Renal pelvis (tissue), 1 donor: ENCODE measurements at regions not wholly inside any gene's neighbourhood (a gene's known extent, or its start where the extent isn't known, plus 50 kb on each side); places are given as distances from the start of the nearest gene placed in this dataset.
A peak's percentile ranks its signal among the peaks of the same experiment; 100 is the strongest.

Experiments used
- DNase-seq: peaks from one replicate; pipeline ENCODE4 v3.0.0-alpha.2; 2013

DNA sequence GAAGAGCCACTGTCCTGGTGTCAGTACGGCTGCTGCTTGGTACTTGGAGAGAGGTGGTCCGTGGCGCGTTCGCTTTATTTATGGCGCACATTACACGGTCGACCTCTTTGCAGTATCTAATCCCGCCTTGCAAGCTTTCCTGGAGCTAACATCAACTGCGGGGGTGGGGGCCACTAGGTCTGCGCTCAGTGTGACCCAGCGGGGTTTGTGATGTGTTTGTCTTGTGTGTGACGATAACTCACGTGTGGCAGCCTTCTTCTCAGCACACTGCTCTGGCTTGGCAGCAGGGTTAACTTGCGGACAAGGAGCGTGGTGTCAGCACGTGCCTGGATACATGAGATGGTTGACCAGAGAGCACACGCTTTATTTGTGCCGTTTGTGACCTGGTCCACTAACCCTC, 122.2 kb upstream of the RTL1 start:
- DNase-seq, result peak; percentile 70

GRCh38 chr14:101026341-101026740, 122.8 kb upstream of the RTL1 start:
- no peak for DNase-seq

DNA sequence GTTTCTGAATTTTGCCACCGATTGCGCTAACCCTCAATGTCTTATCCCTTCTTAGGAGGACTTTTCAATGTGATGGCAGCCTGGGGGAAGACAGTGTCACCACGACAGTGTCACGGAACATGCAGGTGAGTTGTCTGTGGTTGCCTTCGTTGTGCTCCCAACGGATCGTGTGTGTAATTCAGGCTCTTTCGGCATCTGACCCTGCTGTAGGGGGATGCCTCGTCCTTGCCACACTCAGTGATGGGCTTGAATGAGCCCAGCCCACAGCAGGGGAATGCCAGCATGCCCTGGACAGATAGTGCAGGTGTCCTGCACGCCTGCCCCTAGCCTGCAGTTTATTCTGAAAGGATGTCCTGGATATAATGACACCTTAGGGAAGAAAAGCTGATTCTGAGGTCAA, 123.8 kb upstream of the RTL1 start:
- no peak for DNase-seq

GRCh38 chr14:101027966-101028365, 124.4 kb upstream of the RTL1 start:
- no peak for DNase-seq

DNA sequence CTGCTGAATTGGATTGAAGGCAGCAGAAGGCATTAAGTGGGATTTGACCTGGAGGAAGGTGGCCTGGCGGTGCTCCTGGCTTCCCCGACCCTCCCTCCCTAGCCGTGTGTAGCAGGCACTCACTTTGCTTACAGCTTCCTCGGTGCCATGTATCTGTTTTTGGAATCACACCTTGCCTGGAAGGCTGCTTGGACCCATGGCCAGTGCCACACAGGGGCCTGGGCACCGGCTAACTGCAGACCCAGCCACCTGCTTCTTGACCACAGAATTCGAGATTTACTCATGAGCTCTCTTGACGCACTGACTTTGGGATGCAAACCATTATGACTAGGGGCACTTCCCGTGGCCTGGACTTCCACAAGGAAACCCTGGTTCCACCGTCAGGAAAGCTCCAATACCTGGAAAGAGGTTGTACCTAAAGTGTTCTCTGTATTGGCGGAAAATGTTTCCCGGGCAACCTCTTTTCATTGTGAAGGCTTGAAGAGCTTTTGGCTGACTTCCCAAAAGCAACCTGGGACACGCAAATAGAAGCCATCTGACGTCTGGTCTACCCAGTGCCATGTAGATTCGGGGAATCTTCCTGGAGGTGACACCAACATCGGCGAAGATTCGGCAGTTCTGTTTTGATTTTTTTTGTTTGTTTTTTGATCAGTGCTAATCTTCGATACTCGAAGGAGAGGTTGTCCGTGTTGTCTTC, 125.6 kb upstream of the RTL1 start:
- DNase-seq, result no peak

DNA sequence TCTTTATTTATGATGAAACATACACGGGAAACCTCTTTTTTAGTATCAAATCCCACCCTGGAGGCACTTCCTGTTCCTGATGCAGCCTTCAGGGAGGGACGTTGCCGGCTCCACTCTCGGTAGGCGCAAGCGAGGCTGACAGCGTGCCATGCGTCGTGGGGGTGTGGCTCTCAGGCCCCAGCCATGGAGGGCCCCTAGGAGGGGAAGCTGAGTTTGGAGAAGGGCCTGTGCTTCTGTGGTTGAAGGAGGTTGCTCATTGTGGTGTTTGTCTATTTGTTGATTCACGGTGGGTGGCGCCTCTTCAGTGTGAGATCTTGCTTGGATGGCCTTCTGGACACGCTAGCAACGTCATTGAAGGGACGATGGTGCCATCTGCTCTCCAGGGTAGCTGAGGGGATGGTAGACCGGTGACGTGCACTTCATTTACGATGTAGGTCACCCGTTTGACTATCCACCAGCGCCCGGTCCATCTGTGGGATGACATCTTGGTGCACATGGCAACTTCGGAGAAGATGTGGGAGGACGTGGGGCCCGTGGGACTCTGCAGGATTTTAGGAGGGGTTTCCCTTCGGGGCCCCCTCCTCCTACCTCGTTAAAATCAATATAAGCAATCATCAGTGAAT, 126.3 kb upstream of the RTL1 start:
- DNase-seq, result no peak

GRCh38 chr14:101030586-101030985, 127.1 kb upstream of the RTL1 start:
- no peak for DNase-seq

GRCh38 chr14:101031186-101031585, 127.7 kb upstream of the RTL1 start:
- DNase-seq, result no peak

DNA sequence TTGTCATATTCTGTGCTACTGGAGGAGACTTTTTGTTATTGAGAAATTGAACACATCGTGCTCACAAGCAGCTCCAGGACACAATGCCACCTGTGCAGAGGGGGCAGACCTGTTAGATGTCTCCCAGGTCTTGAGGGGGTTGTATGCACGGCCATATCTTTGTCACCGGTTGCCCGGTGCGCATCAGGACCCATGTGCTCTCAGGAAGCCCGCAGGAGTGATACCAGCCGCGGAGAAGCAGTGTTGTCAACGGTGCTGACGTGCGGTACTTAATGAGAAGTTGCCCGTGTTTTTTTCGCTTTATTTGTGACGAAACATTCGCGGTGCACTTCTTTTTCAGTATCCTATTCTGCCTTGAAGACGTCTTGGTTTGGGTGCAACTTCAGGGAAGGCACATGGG, 128.2 kb upstream of the RTL1 start:
- DNase-seq, result no peak

GRCh38 chr14:101032433-101032832, 128.9 kb upstream of the RTL1 start:
- no peak for DNase-seq

DNA sequence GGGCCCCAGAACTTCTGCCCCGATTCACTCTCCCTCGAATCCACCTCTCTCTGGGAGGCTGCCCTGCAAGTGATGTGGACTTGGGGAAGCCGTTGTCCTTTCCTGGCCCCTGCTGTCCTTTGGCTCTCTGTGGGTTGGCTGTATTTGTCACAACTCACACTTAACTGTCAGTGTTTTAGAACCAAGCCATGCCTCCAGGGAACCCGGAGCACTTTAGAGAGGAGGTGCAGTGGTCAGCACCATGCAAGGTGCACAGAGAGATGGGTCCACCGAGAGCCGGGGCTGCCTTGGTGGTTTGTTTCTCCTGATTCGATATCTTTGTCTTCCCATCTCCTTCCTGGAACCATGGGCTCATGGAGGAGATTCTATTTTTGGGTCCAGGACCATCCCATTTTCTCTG, 129.5 kb upstream of the RTL1 start:
- no peak for DNase-seq

- no peak for DNase-seq
Measured at GRCh38 chr14:101033446-101034165, 130.1 kb upstream of the RTL1 start.

DNA sequence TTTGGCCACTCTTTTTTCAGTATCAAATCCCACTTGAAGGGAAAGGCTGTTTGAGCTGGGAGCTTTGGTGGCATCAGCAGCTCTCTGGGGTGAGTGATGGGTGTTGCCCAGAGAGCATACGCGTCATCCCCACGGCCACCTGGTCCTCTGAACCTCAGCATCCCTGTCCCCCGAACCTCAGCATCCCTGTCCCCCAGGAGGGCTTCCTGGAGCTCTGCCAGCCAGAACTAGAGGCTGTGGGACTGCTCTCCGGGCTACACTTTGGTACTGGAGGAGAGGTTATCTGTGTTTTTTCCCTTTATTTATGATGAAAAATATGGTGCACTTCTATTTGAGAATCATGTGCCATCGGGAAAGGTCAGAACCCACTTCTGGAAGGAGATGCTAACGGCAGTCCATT, 131.5 kb upstream of the RTL1 start:
- DNase-seq, result no peak

DNA sequence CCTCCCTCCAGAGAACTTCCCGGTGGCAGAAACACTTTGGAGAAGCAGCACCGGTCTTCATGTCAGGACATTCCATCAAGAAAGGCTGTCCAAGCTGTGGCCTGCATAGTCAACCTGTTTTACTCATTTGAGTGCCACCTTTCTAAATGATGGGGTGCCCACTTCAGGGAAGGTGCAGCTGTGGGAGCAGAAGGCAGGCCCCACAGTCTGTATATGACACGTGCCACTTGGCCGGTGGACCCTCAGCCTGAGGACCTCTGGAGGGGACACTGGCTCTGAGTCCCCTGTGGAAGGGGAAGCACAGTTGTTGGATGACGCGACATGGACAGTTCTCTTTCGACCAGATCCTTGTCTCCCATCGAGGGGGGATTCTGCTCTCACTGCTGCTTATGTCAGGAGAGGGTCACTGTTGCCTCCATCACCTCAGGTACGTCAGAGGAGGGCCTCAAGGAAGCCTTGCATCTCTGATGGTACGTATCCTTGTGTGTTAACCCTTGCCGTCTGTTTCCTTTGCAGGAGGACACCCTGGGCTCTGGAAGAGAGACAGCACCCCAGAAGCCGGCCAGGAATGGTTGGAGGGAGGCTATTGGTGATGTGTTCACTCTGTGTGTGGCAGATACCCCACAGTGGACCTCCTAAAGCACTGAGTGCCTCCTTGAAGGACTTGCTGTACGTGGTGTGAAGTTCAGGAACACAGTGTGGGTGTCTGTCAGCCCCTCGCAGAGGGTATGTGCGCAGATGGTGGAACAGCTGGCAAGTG, 132.1 kb upstream of the RTL1 start:
- no peak for DNase-seq

- no peak for DNase-seq
Measured at GRCh38 chr14:101037021-101037817, 133.7 kb upstream of the RTL1 start.

DNA sequence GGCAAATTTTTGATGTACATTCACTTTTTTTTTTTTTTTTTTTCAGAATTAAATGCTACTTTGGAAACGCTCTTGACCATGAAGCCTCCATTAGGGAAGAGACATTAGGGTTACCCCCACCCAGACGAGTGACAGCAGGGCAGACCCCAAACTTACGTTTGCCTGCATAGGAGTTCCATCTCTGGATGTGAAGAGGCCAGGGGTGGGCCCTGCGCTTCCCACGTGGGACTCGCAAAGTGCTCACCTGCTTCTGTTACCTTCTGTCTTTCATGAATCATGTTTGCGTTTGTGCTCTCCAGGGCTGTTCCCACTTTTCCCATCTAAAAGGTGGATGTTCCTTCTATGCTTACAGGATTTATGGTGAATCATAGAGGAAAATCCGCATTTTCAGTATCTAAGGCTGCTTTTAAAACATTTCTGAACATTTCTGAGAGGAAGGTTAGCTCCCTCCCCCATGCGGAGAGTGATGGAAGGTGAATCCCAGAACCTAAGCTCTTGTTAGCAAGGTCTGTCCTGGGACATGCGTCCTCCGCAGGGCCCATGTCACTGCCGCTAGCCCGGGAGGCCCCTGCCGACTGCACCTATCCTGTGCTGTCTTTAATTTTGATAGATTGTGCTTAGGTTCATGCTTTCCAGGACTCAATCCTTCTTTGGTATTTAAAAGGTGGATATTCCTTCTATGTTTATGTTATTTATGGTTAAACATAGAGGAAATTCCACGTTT, 135.7 kb upstream of the RTL1 start:
- no peak for DNase-seq

GRCh38 chr14:101039755-101040138, 136.2 kb upstream of the RTL1 start:
- no peak for DNase-seq

GRCh38 chr14:101040538-101041442, 137.3 kb upstream of the RTL1 start:
- no peak for DNase-seq

DNA sequence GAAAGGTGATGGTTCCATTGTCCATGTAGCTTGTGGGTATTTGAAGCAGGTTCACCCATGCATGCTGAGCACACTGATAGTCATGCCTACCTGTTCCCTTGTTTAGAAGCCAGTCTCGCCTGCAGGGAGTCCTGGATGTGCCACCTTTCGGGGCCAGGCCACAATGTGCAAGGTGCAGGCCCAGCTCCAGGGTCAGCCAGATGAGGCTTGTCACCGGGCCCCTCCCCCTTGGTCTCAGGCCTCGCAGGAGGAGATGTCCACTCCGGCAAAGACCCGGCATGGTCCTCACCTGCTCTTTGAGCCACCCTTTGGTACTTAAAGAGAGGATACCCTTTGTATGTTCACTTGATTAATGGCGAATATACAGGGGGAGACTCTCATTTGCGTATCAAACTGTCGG, 140.4 kb upstream of the RTL1 start:
- no peak for DNase-seq

- DNase-seq, result no peak
Measured at GRCh38 chr14:101044741-101045140, 141.2 kb upstream of the RTL1 start.
